NCI-H2029 treated with DMSO at 0.1 percent for 48 hours (cell line): ENCODE measurements at regions not wholly inside any gene's neighbourhood (a gene's known extent, or its start where the extent isn't known, plus 50 kb on each side); places are given as distances from the start of the nearest gene placed in this dataset.
"Not testable (repeated sequence)": the region's sequence is repeated elsewhere in the genome, so short reads cannot be mapped to it uniquely, and the experiment has no call there.

Source experiments
- DNase-seq: peaks from one replicate; lab custom pipeline; 2025; lab: John Stamatoyannopoulos, UW

DNA sequence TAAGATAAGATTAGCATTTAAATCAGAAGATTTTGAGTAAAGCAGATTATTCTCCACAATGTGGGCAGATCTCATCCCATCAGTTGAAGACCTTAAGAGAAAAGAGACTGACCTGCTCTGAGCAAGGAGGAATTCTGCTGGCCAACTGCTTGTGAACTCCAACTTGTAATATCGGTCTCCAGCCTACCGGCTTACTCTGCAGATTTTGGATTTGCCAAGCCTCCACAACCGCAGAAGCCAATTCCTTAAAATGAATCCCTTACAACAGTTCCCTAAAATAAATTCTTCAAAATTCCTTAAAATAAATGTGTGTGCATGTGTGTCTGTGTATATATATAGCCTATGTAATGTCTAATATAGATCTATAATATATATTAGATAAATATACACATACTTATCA, 107.4 kb upstream of the KLF13 start:
- no peak for DNase-seq

DNA sequence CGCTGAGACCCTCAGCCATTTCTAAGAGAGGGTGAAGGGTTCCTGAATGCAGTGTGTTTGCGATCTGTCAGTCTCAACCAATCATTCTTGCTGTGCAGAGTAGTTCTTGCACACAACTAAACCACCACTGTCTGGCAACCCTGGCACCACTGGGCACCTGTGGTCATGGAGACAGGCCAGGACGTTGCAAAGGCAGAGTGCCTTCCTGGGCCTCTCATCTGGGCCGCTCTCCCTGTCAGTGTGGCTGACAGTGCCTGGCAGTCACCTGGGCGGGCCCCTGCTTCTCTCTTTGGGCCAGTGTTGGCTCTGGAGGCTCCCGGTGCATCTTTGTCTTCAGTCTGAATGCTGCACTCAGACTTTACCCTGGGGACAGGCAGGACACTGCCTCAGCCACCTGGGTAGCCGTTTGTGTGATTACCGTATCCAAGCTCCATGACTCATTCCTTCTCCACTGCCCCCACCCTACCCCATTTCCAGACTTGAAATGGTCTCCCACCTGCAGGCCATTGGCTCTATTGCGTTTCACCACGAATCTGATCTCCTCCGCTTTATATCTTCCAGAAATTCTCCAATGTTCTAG, 104.6 kb upstream of the KLF13 start:
- DNase-seq = no peak

DNA sequence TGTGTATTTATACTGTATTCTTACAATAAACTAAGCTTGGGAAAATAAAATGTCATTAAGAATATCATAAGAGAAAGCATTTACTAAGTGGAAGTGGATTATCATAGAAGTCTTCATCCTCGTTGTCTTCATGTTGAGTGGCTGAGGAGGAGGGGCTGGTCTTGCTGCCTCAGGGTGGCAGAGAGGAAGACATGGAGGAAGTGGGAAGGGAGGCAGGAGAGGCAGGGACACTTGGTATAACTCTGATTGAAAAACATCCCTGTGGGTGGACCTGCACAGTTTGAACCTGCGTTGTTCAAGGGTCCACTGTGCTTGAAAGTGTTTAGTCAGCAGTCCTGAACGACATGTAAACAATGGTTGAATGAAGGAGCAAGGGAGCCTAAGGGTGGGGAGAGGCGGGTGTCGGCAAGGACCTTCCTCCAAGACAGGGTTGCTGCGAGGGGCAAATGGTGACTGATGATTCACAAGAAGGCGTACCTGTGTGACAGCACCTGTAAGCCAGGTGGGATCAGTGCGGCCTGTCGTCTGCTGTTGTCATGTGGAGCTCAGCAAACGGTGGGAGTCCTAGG, 103.8 kb upstream of the KLF13 start:
- no peak for DNase-seq

DNA sequence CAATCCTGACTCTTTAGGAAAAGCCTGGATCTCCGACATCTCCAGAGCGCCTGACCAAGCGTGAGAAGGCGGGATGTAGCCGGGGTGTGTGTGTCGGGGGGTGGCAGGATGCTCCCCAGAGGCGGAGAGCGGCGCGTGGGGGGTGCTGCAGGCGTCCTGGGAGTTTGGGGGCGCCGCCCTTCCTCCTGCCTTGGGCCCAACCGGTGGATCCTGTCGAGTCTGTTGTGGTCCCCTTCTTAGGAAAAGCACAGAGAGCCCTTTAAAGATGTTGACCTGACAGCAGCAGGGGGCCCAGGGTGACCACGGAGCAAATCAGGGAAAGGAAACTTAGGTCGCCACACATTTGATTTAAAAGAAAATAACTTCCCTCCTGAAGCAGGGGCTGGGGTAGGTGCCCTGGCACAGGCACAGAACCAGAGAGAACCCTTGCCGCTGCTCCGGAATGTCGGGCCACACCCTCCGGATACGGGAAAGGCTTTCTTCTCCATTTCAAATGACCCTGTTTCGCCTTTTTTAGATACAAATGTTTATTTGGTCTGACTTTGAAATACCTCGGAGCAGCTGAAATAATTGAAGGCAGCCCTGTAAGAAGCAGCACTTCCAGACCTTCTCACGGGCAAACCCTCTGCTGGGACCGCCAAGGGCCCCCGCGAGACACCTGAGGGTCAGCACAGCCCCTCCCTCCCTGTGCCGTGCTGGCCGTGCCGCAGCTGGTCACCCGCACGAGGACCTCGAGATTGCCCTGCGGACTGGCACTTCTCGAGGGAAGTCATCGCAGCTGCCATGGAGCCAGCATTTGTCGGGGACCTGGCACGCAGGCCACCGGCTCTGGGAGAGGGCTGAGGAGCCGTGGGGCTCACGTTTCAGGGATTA, 102.9 kb upstream of the KLF13 start:
- DNase-seq = no peak

DNA sequence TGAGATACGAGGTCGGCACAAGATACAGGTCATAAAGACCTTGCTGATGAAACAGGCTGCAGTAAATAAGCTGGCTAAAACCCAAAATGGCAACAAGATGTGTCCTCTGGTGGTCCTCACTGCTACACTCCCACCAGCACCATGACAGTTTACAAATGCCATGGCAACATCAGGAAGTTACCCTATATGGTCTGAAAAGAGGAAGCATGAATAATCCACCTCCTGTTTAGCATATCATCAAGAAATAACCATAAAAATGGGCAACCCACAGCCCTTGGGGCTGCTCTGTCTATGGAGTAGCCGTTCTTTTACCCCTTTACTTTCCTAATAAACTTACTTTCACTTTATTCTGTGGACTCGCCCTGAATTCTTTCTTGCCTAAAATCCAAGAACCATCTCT, 102.0 kb upstream of the KLF13 start:
- not testable (repeated sequence) for DNase-seq

DNA sequence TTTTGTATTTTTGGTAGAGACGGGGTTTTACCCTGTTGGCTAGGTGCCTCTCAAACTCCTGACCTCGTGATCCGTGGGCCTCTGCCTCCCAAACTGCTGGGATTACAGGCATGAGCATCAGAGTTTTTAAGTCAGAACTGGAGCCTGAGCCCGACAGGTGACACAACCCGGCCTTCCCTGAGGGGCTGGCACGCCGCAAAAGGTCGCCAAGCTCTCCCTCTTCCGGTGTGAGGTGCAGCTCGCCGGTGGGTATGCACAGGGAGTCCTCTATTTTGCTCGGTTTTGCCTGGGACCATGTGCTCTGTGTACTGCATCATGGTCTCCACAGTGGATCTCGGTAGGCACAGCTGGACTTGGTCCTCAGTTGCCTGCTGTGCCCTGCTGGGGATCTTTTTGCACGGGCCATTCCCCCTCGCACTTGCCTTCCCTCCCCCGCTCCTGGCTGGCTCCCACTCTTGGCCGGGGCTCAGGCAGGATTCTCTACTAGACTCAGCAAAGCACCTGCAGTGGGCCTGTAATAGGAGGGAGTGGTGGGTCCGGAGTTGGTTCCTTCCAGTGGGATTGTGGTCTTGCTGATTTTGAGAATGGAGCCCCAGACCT, 101.2 kb upstream of the KLF13 start:
- DNase-seq = no peak

DNA sequence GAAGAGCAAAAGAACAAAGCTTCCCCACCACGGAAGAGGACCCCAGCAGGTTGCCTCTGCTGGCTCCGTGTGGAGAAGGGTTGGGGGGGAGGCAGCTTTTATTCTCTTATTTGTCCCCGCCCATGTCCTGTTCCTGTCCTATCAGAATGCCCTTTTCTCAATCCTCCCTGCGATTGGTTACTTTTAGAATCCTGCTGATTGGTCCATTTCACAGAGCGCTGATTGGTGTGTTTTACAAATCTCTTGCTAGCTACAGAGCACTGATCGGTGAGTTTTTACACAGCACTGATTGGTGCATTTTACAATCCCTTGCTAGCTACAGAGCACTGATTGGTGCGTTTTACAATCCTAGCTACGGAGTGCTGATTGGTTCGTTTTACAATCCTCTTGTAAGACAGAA, 100.6 kb upstream of the KLF13 start:
- no peak for DNase-seq

DNA sequence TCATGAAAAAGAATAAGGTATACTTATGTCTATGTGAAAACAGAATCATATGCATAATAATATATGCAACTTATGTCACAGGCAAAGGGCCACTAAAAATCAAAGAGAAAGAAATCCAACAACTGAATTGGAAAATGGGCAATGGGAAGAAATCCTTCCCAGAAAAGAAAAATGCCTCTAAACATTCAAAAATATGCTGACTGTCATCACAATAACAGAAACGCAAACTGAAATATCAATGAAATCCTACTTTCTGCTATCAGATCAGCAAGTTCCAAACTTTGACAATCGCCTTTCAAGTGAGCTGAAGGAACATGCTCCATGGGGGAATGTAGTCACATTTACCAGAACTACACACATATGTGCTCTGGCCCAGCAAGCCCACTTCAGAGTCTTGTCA, 99.4 kb upstream of the KLF13 start:
- DNase-seq = no peak

DNA sequence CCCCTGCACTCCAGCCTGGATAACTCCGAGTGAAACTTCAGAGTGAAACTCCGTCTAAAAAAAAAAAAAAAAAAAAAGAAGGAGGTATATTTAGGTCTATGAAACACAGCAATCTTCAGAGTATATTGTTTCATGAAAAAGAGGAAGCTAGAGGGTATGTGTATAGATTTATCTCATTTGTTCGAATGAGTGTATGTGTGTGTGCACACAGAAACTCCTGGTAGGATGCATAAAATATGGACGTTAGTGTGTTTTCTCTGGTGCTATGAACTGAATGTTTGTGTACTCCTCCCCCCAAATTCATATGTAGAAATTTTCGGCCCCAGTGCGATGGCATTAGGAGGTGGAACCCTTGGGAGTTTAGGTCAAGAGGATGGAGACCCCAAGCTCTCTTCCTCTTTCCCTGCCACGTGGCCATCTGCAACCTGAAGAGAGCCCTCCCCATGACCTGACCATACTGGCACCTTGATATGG, 98.6 kb upstream of the KLF13 start:
- DNase-seq = no peak

DNA sequence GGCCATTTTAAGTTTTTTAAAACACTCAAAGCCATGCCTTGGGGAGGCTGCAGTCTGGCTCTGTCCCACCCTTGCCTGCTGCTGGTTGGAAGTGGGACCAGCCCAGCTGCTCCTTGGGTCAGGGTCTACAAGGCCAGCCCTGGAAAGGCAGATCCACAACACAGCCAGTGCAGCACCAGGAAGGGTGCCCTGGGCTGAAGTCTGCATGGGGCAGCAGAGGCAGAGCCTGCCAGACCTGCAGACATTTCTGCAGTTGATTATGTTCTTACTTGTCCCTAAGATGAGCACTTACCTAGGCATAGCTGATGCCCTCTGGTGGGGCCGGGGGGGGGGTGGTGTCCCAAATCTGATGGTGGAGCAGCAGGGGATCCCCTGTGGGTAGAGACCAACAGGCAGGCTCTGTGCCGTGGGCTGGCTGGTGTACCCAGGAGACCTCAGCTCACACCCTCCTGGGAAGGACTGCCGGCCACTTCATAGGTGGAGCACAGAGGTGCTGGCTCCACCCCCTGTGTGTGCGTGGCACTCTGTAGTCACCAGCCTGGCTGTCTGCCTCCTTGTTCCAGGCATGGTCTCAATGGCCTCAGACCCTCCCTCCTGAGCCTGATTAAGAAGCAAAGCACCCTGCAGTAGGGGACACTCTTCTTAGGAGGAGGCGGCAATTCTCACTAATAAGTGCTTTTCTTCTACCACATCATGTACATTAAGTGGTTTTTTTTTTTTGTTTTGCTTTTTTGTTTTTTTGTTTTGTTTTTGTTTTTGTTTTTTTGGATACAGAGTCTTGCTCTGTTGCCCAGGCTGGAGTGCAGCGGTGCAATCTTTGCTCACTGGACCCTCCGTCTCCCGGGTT, 97.4 kb upstream of the KLF13 start:
- no peak for DNase-seq

DNA sequence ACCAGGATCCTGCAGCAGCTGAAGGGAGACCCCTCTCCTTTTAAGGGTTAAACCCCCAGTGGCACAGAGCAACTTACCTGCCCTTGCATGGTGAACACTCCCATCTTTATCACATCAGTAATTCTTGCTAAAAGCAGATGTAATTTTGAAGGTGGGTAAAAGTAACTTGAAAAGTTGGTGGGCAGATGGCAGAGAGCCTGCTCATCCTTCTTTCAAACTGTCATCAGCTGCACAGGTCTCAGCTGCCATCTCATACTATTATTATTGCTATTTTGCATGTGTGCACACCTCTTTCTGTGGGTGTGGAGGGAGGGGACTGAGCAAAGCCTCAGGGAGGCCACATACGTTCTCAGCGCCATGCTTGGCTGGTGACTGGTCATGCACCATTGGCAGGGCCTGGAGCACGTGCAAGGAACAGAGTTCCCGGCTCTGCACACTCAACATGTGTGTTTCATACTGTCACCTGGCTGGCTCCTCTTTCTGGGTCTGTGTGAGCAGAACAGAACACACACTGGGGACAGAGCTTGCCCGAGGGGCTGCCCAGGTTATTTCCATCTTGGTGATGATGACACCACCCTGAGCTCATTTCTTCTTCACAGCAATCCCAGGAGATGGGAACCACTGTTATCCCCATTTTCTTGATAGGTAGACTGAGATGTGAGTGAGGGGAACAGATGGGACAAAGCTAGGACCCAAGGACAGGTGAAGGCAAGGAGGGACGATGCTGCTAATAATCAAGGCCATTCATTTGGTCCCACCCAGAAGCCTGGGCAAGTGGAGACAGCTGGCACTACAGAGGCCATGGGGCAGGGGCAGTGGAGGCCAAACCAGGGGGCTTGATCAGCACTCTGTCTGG, 95.8 kb upstream of the KLF13 start:
- no peak for DNase-seq

DNA sequence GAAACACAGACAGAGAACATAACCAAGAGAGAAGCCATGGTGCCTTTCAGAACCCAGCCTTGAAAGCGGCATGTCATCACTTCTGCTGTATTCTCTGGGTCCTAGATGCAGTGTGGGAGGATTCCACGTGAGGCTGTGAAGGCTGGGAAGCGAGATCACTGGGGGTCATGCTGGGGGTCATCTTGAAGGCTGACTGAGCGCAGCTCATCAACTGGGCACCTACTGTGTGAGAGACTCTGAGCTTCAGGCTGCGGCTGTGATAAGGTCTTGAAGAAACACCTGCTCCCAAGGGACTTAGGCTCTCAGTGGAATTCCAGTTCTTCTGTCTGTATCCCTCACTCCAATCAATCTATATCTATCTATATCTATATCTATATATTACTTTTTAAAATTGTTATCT, 91.8 kb upstream of the KLF13 start:
- no peak for DNase-seq

DNA sequence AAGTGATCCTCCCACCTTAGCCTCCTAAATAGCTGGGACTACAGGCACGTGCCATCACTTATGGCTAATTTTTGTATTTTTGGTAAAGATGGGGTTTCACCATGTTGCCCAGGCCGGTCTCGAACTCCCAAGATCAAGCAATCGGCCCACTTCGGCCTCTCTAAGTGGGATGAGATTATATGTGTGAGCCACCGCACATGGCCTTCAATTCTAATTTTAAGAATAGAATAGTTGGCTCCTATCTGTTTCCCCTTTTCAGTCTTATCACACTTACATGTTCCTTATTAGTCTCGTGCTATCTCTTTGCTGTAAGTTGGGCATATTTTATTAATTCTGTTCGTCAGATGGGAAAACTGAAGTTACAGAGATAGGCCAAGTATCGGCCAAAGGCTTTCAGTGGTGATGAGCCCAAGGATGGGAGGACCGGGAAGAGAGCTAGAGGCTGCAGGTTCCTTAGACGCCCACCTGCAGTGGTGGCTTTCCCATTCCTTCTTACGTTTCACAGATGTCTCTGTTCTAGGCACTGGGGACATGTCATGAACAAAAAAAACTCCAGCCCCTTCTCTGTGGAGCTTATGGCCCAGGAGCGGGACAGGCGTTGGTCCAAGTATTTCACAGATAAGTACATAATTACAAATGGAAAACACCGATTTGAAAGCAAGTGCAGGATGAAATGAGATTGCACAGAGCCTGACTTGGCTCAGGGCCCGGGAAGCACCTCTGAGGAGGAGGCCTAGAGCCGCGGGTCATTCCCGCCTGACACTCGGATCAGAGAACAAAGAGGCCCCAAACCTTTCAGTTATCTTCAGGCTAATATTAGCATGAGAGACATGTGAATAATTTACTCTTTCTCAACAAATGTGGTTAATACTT, 91.1 kb upstream of the KLF13 start:
- no peak for DNase-seq

DNA sequence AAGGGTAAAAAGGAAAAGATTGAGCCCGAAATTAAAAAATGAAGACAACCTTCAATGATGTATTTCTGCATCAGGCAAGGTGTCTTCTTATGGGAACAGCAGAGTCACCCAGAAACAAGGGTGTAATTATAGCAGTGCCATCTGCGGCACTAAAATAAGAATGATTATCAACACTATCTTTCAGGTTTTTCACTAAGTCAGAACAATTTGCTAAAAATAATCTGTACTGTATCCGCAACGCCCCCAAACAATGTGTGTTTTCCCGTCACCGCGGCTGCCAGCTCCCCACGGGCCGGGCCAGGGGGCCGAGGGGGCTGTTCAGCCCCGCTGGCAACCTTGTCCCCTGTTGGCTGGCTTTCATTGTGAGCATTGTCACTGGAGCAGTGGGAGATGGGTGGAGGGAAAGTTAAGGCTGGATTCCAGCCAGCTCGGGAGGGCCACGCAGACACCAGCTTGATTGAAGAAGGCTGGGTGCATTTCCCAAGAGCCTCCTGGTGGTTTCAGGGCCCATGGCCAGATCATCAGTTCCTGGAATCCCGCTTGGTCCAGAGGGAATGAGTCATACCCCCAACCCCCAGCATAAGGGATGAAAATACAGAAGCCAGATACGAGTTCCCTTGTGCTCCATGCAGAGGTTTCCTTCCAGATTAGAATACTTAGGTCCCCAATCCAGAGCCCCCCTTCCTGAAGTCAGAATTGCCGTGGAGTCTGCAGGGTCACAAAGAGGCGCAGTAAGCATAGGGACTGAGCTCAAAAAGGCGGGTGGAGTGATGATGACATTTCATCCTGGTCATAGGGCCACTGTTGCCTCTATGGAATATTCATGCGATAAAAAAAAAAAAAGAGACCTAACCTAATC, 90.2 kb upstream of the KLF13 start:
- DNase-seq = peak; percentile 10

DNA sequence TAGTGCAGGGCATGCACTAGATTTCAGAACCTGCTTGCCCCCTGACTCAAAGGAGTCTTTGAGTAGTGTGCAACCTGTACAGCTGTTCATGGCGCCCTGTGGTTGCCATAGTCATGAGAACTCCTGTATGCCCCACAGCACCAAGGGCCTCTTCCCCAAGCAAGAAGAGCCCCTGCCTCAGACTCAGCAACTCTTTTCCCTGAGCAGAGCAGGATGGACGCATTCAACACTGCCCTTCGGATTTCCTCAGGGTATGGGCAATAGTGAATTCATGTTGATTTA, 89.7 kb upstream of the KLF13 start:
- no peak for DNase-seq

DNA sequence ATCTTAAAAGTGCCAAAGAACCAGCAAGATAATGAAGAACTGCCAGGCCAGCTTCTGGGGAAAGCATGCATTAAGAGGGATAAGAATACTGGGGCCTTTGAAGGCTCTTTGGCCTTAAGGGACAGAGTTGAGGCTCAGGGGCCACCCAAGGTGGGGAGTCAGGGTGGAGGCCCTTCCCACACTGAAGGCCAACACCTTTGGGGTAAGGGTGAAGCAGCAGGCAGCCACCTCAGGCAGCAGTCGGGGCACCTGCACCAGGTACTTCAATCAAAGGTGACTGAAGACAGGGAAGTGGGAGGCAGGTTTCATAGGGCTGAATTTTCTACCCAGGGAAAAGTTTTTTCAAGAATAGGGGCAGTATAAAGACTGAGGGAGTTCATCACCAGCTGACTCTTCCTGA, 87.7 kb upstream of the KLF13 start:
- DNase-seq = no peak

DNA sequence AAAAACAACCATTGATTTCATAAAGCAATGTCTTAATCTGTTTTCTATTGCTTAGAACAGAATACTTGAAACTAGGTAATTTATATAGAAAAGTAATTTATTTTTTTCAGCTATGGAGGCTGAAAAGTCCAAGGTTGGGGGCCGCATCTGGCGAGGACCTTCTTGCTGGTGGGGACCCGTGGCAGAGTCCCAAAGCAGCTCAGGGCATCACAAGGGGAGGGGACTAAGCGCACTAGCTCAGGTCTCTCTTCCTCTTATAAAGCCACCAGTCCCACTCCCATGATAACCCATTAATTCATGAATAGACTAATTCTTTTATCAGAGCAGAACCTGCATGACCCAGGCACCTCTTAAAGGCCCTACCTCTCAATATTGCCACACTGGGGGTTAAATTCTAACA, 87.2 kb upstream of the KLF13 start:
- no peak for DNase-seq

DNA sequence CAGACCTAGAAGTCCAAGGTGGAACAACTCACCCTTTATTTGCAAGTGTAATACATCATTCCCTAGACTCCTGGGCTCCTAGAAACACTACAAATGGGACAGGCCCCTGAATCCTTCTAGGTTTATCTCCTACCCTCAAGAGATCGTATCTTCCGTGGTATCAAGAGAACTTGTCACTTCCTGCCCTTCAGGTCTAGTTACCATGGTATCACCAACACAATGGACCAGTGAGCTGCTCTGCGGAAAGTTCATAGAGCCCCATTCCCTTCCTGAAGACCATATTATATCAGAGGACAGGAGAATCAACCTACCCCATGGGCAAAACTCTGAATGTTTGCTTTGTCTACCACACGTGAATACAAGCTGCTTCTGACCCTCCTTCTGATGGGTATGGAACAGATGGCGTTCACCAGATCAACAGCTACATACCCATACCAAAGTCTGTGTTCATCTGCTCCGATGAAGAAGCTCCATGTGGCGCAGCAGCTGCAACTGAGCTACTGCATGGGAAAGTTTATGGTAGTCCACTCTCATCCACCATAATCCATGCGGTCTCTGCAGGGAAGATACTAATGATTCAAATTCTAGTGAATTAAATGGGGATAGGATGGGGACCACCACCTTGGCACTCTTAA, 84.6 kb upstream of the KLF13 start:
- no peak for DNase-seq

DNA sequence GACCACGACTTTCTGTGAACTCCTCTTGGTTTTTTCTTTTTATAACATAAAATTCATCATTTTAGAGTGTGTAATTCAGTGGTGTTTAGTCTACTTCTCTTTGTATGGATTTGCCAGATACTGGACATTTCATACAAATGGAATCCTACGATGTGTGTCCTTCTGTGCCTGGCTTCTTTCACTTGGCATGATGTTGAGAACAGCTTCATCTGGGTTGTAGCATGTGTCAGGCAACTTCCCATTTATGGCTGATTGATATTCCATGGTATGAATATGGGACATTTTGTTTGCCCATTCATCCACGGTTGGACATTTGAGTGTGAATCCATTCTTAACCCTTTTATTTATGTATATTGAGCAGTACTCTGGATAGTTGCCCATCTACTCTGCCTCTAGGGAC, 82.7 kb upstream of the KLF13 start:
- no peak for DNase-seq
